G401 (cell line): ENCODE measurements at regions not wholly inside any gene's neighbourhood (a gene's known extent, or its start where the extent isn't known, plus 50 kb on each side); places are given as distances from the start of the nearest gene placed in this dataset.
"Not testable (repeated sequence)": the region's sequence is repeated elsewhere in the genome, so short reads cannot be mapped to it uniquely, and the experiment has no call there.

ENCODE experiments used
- DNase-seq: peaks from one replicate; pipeline ENCODE4 v3.0.0-alpha.2; 2015; ENCODE audit warnings: low spot score
- in situ Hi-C: cut with HindIII; loops from 2 replicates; pipeline ENCODE4 v1.10.0; 2016; ENCODE audit warnings: low sequenced_read_pairs, mixed read lengths

- DNase-seq, result no peak
- in situ Hi-C loops, result no loop called here
Measured at GRCh38 chr3:35183927-35184675, 455.2 kb upstream of the ARPP21 start.

- in situ Hi-C loops, result no loop called here
- DNase-seq, result no peak
Measured at GRCh38 chr3:35184775-35185174, 454.6 kb upstream of the ARPP21 start.

GRCh38 chr3:35187908-35188307 lies 451.4 kb upstream of the ARPP21 start:
- no peak for DNase-seq
- in situ Hi-C loops, result no loop called here

DNA sequence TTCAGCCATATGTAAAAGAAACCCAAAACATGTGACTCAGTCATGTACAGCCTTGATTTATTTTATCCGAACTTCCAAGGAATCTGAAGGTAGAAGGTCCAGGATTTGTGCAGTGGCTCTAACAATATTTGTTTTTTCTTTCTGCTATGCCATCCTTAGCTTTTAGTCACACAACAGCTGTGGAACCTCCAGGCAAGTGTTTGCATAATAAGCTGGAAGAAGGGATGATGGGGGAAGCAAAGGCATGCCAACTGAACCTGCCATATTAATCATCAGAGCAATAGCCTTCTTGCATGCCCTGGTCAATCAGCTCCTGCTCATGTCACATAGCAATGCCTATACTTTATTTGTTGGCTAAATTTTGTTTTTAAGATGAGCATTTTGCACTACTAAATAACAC lies 444.7 kb upstream of the ARPP21 start:
- no peak for DNase-seq
- in situ Hi-C loops, result no loop called here

- no peak for DNase-seq
- in situ Hi-C loops, result no loop called here
Measured at GRCh38 chr3:35198857-35199256, 440.5 kb upstream of the ARPP21 start.

DNA sequence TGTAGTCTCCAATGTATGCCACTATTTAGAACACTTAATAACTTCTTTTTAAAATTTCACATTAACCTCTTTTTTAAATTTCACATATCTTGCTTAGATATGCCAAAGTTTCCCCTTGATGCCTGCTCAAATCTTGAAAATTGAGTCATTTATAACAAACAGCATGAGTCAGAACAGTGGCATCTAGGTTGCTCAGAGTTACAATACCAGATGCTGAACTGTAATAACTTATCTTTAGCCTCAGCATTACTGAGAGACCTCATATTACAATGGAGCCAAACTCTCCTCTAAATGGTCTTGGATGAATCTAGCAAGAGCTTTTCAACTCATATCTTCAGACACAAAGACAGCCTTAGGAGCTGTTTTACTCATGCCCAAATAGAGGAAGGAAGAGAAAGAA lies 439.3 kb upstream of the ARPP21 start:
- in situ Hi-C loops, result no loop called here

GRCh38 chr3:35201211-35201610 lies 438.1 kb upstream of the ARPP21 start:
- DNase-seq, result no peak
- in situ Hi-C loops, result no loop called here

More for the DNA sequence above, 439.3 kb upstream of the ARPP21 start:
- DNase-seq, result no peak

DNA sequence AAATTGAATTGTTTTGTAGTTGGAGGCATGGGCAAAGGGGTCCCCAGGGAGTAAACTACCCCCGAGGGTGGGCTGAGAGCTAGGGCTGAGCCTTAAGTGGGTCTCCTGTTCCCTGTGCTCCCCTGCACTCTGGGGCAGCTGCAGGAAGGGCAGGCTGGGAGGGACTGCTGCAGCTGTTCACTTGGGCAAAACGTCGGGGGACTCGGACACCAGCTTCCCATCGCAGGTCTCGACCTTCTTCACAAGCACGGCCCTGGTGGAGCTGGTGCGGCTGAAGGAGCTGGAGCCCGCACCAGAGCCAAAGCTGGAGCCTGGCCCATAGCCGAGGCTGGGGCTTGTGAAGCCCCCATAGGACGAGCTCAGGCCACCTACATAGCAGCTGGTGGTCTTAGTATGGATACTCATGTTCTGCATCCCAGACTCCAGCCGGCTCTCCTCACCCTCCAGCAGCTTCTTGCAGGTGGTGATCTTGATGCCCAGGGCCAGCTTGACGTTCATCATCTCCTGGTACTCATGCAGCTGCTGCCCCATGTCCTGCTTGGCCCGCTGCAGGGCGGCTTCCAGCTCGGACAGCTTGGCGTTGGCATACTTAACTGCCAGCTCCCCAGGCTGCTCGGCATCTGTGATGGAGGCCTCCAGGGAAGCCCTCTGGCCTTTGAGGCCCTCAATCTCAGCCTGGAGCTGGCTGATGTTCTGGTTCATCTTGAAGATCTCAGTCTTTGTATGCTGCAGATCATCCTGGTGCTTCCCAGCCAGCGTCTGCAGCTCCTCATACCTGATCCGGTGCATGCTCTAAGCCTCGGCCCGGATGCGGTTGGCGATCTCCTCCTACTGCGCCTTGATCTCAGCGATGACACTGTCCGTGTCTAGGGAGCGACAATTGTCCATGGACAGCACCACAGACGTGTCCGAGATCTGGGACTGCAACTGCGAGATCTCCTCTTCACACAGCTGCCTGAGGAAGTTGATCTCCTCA lies 423.5 kb upstream of the ARPP21 start:
- in situ Hi-C loops, result no loop called here
- no peak for DNase-seq

- in situ Hi-C loops, result no loop called here
- DNase-seq, result no peak
Measured at GRCh38 chr3:35216501-35217266, 422.6 kb upstream of the ARPP21 start.

- DNase-seq, result no peak
- in situ Hi-C loops, result no loop called here
Measured at GRCh38 chr3:35223632-35224394, 415.5 kb upstream of the ARPP21 start.

- DNase-seq, result peak; percentile 19
- in situ Hi-C loops, result no loop called here
Measured at GRCh38 chr3:35224565-35225295, 414.6 kb upstream of the ARPP21 start.

- DNase-seq, result no peak
- in situ Hi-C loops, result no loop called here
Measured at GRCh38 chr3:35241236-35241635, 398.1 kb upstream of the ARPP21 start.

DNA sequence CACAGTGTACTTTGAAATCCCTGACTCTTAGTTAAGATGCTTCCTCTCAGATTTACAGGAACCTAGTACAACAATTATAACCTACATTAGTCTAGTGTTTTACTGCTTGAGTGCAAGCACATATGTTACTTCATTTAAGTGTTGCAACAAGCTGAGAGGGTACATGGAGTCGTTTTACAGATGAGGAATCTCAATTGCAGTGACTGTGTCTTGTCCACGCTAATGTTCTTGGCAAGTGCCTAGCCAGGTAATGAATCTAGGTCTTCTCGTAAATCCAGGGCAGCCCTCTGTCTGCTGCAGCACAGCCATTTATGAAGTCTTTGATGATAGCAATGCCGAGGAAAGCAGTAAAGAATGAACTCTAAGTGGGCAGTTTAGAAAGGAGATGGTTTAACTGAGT lies 384.4 kb upstream of the ARPP21 start:
- in situ Hi-C loops, result no loop called here
- peak; percentile 16 for DNase-seq

DNA sequence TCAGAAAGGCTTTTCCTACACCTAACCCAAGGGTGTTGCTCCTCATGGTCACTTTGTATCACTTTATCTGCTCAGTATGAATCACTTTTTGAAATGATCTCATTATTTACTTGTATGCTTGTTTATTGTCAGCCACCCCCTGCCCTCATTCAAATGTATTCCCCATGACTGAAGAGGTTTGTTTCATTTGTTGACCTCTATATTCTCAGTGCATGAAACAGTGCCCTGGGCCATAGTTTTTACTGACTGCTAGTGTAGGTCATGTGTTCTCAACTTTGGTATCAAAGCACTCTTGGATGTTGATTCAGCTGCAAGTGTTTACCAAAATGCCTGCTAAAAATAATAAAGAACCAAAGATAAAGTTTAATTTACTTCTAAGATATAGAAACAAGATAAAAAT lies 381.7 kb upstream of the ARPP21 start:
- DNase-seq, result no peak
- in situ Hi-C loops, result no loop called here

- in situ Hi-C loops, result no loop called here
- peak; percentile 66 for DNase-seq
Measured at GRCh38 chr3:35262406-35262805, 376.9 kb upstream of the ARPP21 start.

DNA sequence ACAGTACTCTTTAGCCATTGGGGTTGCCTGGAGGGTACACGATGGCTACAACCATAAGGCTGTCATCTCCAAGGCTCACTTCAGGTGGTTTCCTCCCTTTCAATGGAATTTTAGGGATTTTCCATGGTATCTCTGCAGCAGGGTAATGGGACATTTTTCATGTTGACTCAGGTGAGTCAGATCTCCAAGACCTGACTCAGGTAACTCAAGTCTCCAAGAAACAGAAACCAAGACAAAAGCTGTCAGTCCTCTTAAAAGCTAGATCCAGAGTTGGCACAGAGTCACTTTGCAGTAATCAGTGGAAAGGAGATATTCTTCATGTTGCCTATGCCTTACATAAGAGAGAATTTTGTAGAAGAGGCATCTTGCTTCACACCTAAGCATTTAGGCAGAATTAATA lies 375.8 kb upstream of the ARPP21 start:
- DNase-seq, result no peak
- in situ Hi-C loops, result no loop called here

- DNase-seq, in situ Hi-C loops: not testable (repeated sequence)
Measured at GRCh38 chr3:35266065-35266464, 373.3 kb upstream of the ARPP21 start.

GRCh38 chr3:35275768-35276167 lies 363.6 kb upstream of the ARPP21 start:
- DNase-seq, result no peak
- in situ Hi-C loops, result no loop called here
